Neuronal stem cell (in vitro differentiated cells): ENCODE measurements at regions not wholly inside any gene's neighbourhood (a gene's known extent, or its start where the extent isn't known, plus 50 kb on each side); places are given as distances from the start of the nearest gene placed in this dataset.

Experiments used
- DNase-seq: peaks from one replicate; pipeline ENCODE4 v3.0.0-alpha.2; 2013; ENCODE audit warnings: low spot score
- H2AFZ ChIP-seq: one replicate; pipeline ENCODE4 v1.6.1; 2013; ENCODE audit warnings: mild to moderate bottlenecking, low read length, inconsistent platforms
- H2AK5ac ChIP-seq: 2 replicates; pipeline ENCODE4 v1.6.1; 2013; ENCODE audit warnings: low read depth, mild to moderate bottlenecking, inconsistent platforms, low read length, moderate library complexity, mixed read lengths
- H2BK120ac ChIP-seq: 2 replicates; pipeline ENCODE4 v1.6.1; 2013; ENCODE audit warnings: low read depth, mild to moderate bottlenecking, inconsistent platforms, low read length, moderate library complexity, mixed read lengths
- H2BK12ac ChIP-seq: one replicate; pipeline ENCODE4 v1.6.1; 2013; ENCODE audit warnings: low read length, inconsistent platforms
- H2BK15ac ChIP-seq: 2 replicates; pipeline ENCODE4 v1.6.1; 2013; ENCODE audit warnings: mild to moderate bottlenecking, low read length, inconsistent platforms, mixed read lengths
- H2BK5ac ChIP-seq: one replicate; pipeline ENCODE4 v1.6.1; 2013; ENCODE audit warnings: inconsistent platforms, mild to moderate bottlenecking, low read length, moderate library complexity
- H3K14ac ChIP-seq: one replicate; pipeline ENCODE4 v1.6.1; 2013; ENCODE audit warnings: low read length, inconsistent platforms
- H3K18ac ChIP-seq: 2 replicates; pipeline ENCODE4 v1.6.1; 2013; ENCODE audit warnings: low read length, inconsistent platforms
- H3K23ac ChIP-seq: 2 replicates; pipeline ENCODE4 v1.6.1; 2013; ENCODE audit warnings: low read depth, mild to moderate bottlenecking, mixed read lengths, low read length, inconsistent platforms; ENCODE audit not compliant: poor library complexity
- H3K27ac ChIP-seq: replicated peaks from 3 replicates; pipeline ENCODE4 v1.5.1; 2013; ENCODE audit warnings: low read length, inconsistent platforms
- H3K27me3 ChIP-seq, 3 experiments: 2 replicates each; pipeline ENCODE4 v1.6.1; 2013; ENCODE audit warnings: low read length in 3 of 3, mild to moderate bottlenecking in 2 of 3, inconsistent platforms in 1 of 3, low read depth in 1 of 3, mixed read lengths in 1 of 3, moderate library complexity in 1 of 3; ENCODE audit not compliant: control insufficient read depth in 3 of 3, insufficient read depth in 3 of 3
- H3K36me3 ChIP-seq, 2 donors: replicated peaks in 1 of 2; 2 replicates each; pipeline ENCODE4 v1.6.1; 2013; ENCODE audit warnings: low read length in 2 of 2; ENCODE audit not compliant: control insufficient read depth in 2 of 2, insufficient read depth in 2 of 2
- H3K4ac ChIP-seq: 2 replicates; pipeline ENCODE4 v1.6.1; 2013; ENCODE audit warnings: inconsistent platforms, mild to moderate bottlenecking, low read length, moderate library complexity
- H3K4me1 ChIP-seq, 2 donors: 1 replicate in 1 of 2; 2 replicates in 1 of 2; pipeline ENCODE4 v1.6.1; 2013; ENCODE audit warnings: low read length in 2 of 2, low read depth in 1 of 2; ENCODE audit not compliant: control insufficient read depth in 2 of 2, insufficient read depth in 1 of 2
- H3K4me2 ChIP-seq: one replicate; pipeline ENCODE4 v1.6.1; 2013; ENCODE audit warnings: mild to moderate bottlenecking, low read length, inconsistent platforms; ENCODE audit not compliant: insufficient read depth, poor library complexity, severe bottlenecking
- H3K4me3 ChIP-seq, 2 donors: 2 replicates each; pipeline ENCODE4 v1.5.1; 2013; ENCODE audit warnings: low read length in 2 of 2, mild to moderate bottlenecking in 2 of 2, inconsistent platforms in 1 of 2, moderate library complexity in 1 of 2
- H3K79me1 ChIP-seq: one replicate; pipeline ENCODE4 v1.6.1; 2013; ENCODE audit warnings: low read depth, mild to moderate bottlenecking, inconsistent platforms, low read length, moderate library complexity
- H3K9ac ChIP-seq: one replicate; pipeline ENCODE4 v1.6.1; 2013; ENCODE audit warnings: mild to moderate bottlenecking, low read depth, low read length, inconsistent platforms; ENCODE audit not compliant: poor library complexity
- H3K9me3 ChIP-seq, 2 donors: replicated peaks in 1 of 2; 2 replicates each; pipeline versions ENCODE3 to v1.6.1; 2013; ENCODE audit warnings: low read length in 2 of 2, mild to moderate bottlenecking in 2 of 2, inconsistent platforms in 1 of 2, low read depth in 1 of 2, mixed read lengths in 1 of 2, moderate library complexity in 1 of 2; ENCODE audit not compliant: control insufficient read depth in 2 of 2, insufficient read depth in 1 of 2
- H4K8ac ChIP-seq: one replicate; pipeline ENCODE4 v1.6.1; 2013; ENCODE audit warnings: low read depth, mild to moderate bottlenecking, inconsistent platforms, low read length, moderate library complexity
- H4K91ac ChIP-seq: one replicate; pipeline ENCODE4 v1.6.1; 2013; ENCODE audit warnings: low read length, low read depth, mild to moderate bottlenecking, inconsistent platforms; ENCODE audit not compliant: poor library complexity
- WGBS, 2 donors: extraction: QIAGEN DNeasy Blood & Tissue Kit; methylation state at CpG; one replicate each; pipeline ENCODE4 v1.1.7; 2013; ENCODE audit warnings: missing lambda C conversion rate in 2 of 2, mixed read lengths in 1 of 2; ENCODE audit not compliant: insufficient read length in 2 of 2, insufficient replicate concordance in 1 of 2; ENCODE audit errors: extremely low coverage in 2 of 2; 5-methylcytosine and 5-hydroxymethylcytosine counted together

GRCh38 chr2:144659731-144660275, 139.9 kb upstream of the ZEB2 start:
- no peaks in the 10 kb centered on the region for H3K36me3 ChIP-seq
- H3K9ac ChIP-seq = no peak overlapping the region
- H2AK5ac ChIP-seq = no peak overlapping the region
- H3K23ac ChIP-seq = no peak overlapping the region
- H3K4me2 ChIP-seq = no peak overlapping the region
- no peaks in the 10 kb centered on the region for H3K79me1 ChIP-seq
- peaks cover 1 to 5% of the 10 kb centered on the region in 2 donors for H3K4me1 ChIP-seq
- H4K91ac ChIP-seq = no peak overlapping the region
- no peak overlapping the region for H3K18ac ChIP-seq
- no peak overlapping the region for H3K4ac ChIP-seq
- DNase-seq = no peak
- H3K4me3 ChIP-seq = peak overlapping the region in 1 of 2 donors; percentile 5
- no peak overlapping the region for H2BK12ac ChIP-seq
- no peak overlapping the region for H3K27ac ChIP-seq
- no peaks in the 10 kb centered on the region for H3K9me3 ChIP-seq
- no CpG with 5 or more reads among the region's 10 CpGs for WGBS, 2 donors
- no peak overlapping the region for H2AFZ ChIP-seq
- no peak overlapping the region for H2BK15ac ChIP-seq
- no peak overlapping the region for H2BK5ac ChIP-seq
- no peaks in the 10 kb centered on the region for H3K27me3 ChIP-seq
- H3K14ac ChIP-seq = no peak overlapping the region
- H2BK120ac ChIP-seq = no peak overlapping the region
- no peak overlapping the region for H4K8ac ChIP-seq

DNA sequence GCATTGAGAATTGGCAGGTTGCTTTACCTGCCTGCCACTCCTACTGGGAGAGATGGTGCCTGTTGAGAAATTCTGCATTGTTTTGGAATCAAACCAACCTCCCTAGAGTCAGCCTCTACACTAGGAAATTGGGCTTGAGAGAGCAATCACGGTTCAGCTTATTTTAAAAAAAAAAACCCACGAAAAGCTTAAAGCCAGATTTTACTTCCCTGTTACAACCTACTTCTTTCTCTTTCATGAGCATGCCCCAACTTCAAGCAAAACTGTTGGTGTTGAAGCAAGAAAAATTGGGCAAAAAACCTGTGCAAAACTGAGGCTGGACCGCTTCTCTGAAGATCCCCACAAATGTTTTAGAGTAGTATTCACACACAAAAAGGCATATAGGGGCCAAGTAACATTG, 134.6 kb upstream of the ZEB2 start:
- no peak overlapping the region for H3K4ac ChIP-seq
- no peak overlapping the region for H2BK15ac ChIP-seq
- H3K9me3 ChIP-seq = no peaks in the 10 kb centered on the region
- no peak overlapping the region for H2BK5ac ChIP-seq
- no peak overlapping the region for H3K27ac ChIP-seq
- no peak overlapping the region for H3K4me2 ChIP-seq
- H3K36me3 ChIP-seq = no peaks in the 10 kb centered on the region
- H4K8ac ChIP-seq = no peak overlapping the region
- H3K23ac ChIP-seq = no peak overlapping the region
- no peaks in the 10 kb centered on the region for H3K27me3 ChIP-seq
- no peak for DNase-seq
- no peak overlapping the region for H3K4me3 ChIP-seq
- H3K79me1 ChIP-seq = no peaks in the 10 kb centered on the region
- H3K18ac ChIP-seq = no peak overlapping the region
- no peak overlapping the region for H3K14ac ChIP-seq
- no peak overlapping the region for H2BK12ac ChIP-seq
- H2AFZ ChIP-seq = no peak overlapping the region
- H3K4me1 ChIP-seq = peaks cover 0 to 9% of the 10 kb centered on the region in 2 donors
- no CpG with 5 or more reads among the region's 3 CpGs for WGBS, 2 donors
- no peak overlapping the region for H2AK5ac ChIP-seq
- no peak overlapping the region for H4K91ac ChIP-seq
- H3K9ac ChIP-seq = no peak overlapping the region
- no peak overlapping the region for H2BK120ac ChIP-seq

- no peak overlapping the region for H3K4ac ChIP-seq
- no peak overlapping the region for H2BK5ac ChIP-seq
- no peak overlapping the region for H4K91ac ChIP-seq
- H2AFZ ChIP-seq = peak overlapping the region; percentile 72
- DNase-seq = no peak
- no peaks in the 10 kb centered on the region for H3K9me3 ChIP-seq
- H3K27ac ChIP-seq = no peak overlapping the region
- no peak overlapping the region for H2BK120ac ChIP-seq
- H3K79me1 ChIP-seq = no peaks in the 10 kb centered on the region
- no peak overlapping the region for H2AK5ac ChIP-seq
- no peak overlapping the region for H2BK12ac ChIP-seq
- no CpG with 5 or more reads among the region's 6 CpGs for WGBS, 2 donors
- no peak overlapping the region for H3K23ac ChIP-seq
- H3K36me3 ChIP-seq = no peaks in the 10 kb centered on the region
- H3K4me3 ChIP-seq = no peak overlapping the region
- H3K4me1 ChIP-seq = peaks cover 0 to 15% of the 10 kb centered on the region in 2 donors
- H3K14ac ChIP-seq = no peak overlapping the region
- no peak overlapping the region for H3K18ac ChIP-seq
- no peak overlapping the region for H4K8ac ChIP-seq
- H2BK15ac ChIP-seq = no peak overlapping the region
- H3K4me2 ChIP-seq = no peak overlapping the region
- no peaks in the 10 kb centered on the region for H3K27me3 ChIP-seq
- H3K9ac ChIP-seq = no peak overlapping the region
Observed at GRCh38 chr2:144650907-144651306, 131.0 kb upstream of the ZEB2 start.

GRCh38 chr2:144648837-144649465, 129.0 kb upstream of the ZEB2 start:
- no CpG with 5 or more reads among the region's 13 CpGs for WGBS, 2 donors
- Histone ChIP-seq H4K8ac (no peak overlapping the region), H3K27ac (no peak overlapping the region), H3K79me1 (no peaks in the 10 kb centered on the region), H3K4me1 (peaks cover 0 to 15% of the 10 kb centered on the region in 2 donors), H3K4me3 (no peak overlapping the region), H3K18ac (no peak overlapping the region), H2BK5ac (no peak overlapping the region), H3K4me2 (no peak overlapping the region), H3K36me3 (no peaks in the 10 kb centered on the region), H2BK12ac (no peak overlapping the region), H2AK5ac (no peak overlapping the region), H2BK120ac (no peak overlapping the region), H3K23ac (no peak overlapping the region), H2AFZ (peak overlapping the region; percentile 36), H3K14ac (no peak overlapping the region), H3K27me3 (no peaks in the 10 kb centered on the region), H3K4ac (no peak overlapping the region), H2BK15ac (no peak overlapping the region), H4K91ac (no peak overlapping the region), H3K9me3 (no peaks in the 10 kb centered on the region), H3K9ac (no peak overlapping the region)
- peak; percentile 18 for DNase-seq
